Caco-2 (cell line): ENCODE measurements at regions not wholly inside any gene's neighbourhood (a gene's known extent, or its start where the extent isn't known, plus 50 kb on each side); places are given as distances from the start of the nearest gene placed in this dataset.

Experiments used
- BruUV-seq: library from RNA; stranded (reverse); fragments of 400-500 nt; replicated peaks from 2 replicates; lab custom pipeline; 2021; lab: Mats Ljungman, UMichigan
- CTCF ChIA-PET: fragments of 300-600 bp; sonication (Branson Sonifier 250); formaldehyde crosslinking; loops from one replicate; lab custom pipeline; 2022; ENCODE audit warnings: antibody characterized with exemption; lab: Charles Lee
- POLR2A ChIA-PET: fragments of 300-600 bp; sonication (Branson Sonifier 250); formaldehyde crosslinking; loops from one replicate; lab custom pipeline; 2022; ENCODE audit warnings: antibody characterized with exemption; lab: Charles Lee
- DNase-seq, 2 experiments: peaks; one replicate each; pipeline versions ENCODE4 v3.0.0 to v3.0.0-alpha.2; 2020 to 2022
- H3K27me3 ChIP-seq: replicated peaks from 2 replicates; pipeline ENCODE4 v1.6.0; 2011; ENCODE audit warnings: low read length; ENCODE audit not compliant: control insufficient read depth, insufficient read depth
- H3K36me3 ChIP-seq: 2 replicates; pipeline ENCODE4 v1.5.1; 2011; ENCODE audit warnings: low read length; ENCODE audit not compliant: control insufficient read depth, insufficient read depth
- H3K4me1 ChIP-seq: fragments of 250-450 bp; sonication (Bioruptor Pico); 2 replicates; pipeline ENCODE4 v1.5.1; 2020; ENCODE audit warnings: mild to moderate bottlenecking
- H3K4me3 ChIP-seq: 2 replicates; pipeline ENCODE4 v1.5.1; 2011; ENCODE audit warnings: low read depth, mild to moderate bottlenecking, control low read depth, low read length
- H3K9me3 ChIP-seq: fragments of 250-450 bp; sonication (Bioruptor Pico); 2 replicates; pipeline ENCODE4 v1.5.1; 2020; ENCODE audit warnings: mild to moderate bottlenecking, moderate library complexity
- H3K27ac Mint-ChIP-seq: one replicate; pipeline ENCODE4 v1.8.0; 2022; ENCODE audit warnings: mixed read lengths; ENCODE audit not compliant: unreplicated experiment
- H3K27me3 Mint-ChIP-seq: one replicate; pipeline ENCODE4 v1.8.0; 2022; ENCODE audit warnings: mixed read lengths; ENCODE audit not compliant: insufficient read depth, unreplicated experiment
- H3K36me3 Mint-ChIP-seq: one replicate; pipeline ENCODE4 v1.8.0; 2022; ENCODE audit warnings: mild to moderate bottlenecking, mixed read lengths; ENCODE audit not compliant: insufficient read depth, unreplicated experiment
- H3K4me1 Mint-ChIP-seq: one replicate; pipeline ENCODE4 v1.8.0; 2022; ENCODE audit warnings: low read depth, mixed read lengths; ENCODE audit not compliant: unreplicated experiment
- H3K4me3 Mint-ChIP-seq: one replicate; pipeline ENCODE4 v1.8.0; 2022; ENCODE audit warnings: mild to moderate bottlenecking, moderate library complexity, mixed read lengths; ENCODE audit not compliant: unreplicated experiment
- H3K9me3 Mint-ChIP-seq: one replicate; pipeline ENCODE4 v1.8.0; 2022; ENCODE audit warnings: mixed read lengths; ENCODE audit not compliant: unreplicated experiment
- CTCF ChIP-seq, 2 experiments: fragments of 200-600 bp in 1 of 2; IDR thresholded peaks; 1 replicate in 1 of 2; 2 replicates in 1 of 2; pipeline versions ENCODE4 v1.5.1 to v1.8.0; 2011 to 2022; ENCODE audit warnings: antibody characterized with exemption in 1 of 2, control low read depth in 1 of 2, inconsistent platforms in 1 of 2, low read depth in 1 of 2, low read length in 1 of 2, mild to moderate bottlenecking in 1 of 2, moderate library complexity in 1 of 2; ENCODE audit not compliant: insufficient read depth in 1 of 2, severe bottlenecking in 1 of 2, unreplicated experiment in 1 of 2
- intact Hi-C: fragments of 100-400 bp; cut with micrococcal nuclease; formaldehyde crosslinking; loops from one replicate; pipeline ENCODE4 v1.10.0; 2022; ENCODE audit not compliant: unreplicated experiment

- H3K27ac Mint-ChIP-seq = no peak overlapping the region
- no TSS peak for BruUV-seq
- intact Hi-C loops = no loop called here
- H3K4me3 ChIP-seq = no peak overlapping the region
- H3K4me1 Mint-ChIP-seq = no peaks in the 10 kb centered on the region
- H3K4me3 Mint-ChIP-seq = no peak overlapping the region
- H3K36me3 Mint-ChIP-seq = no peaks in the 10 kb centered on the region
- no peaks in the 10 kb centered on the region for H3K36me3 ChIP-seq
- TF ChIP-seq CTCF (IDR thresholded peaks at IDR 0.05; ENCODE audit: insufficient read depth in 1 of 2, low read depth in 1 of 2, low read length in 1 of 2, severe bottlenecking in 1 of 2, unreplicated experiment in 1 of 2) = no peak
- peaks cover 16% of the 10 kb centered on the region for H3K27me3 Mint-ChIP-seq
- H3K9me3 Mint-ChIP-seq = peaks cover 3% of the 10 kb centered on the region
- no peaks in the 10 kb centered on the region for H3K4me1 ChIP-seq
- DNase-seq = no peak
- no peaks in the 10 kb centered on the region; the same call in 1 of the 2 replicates for H3K27me3 ChIP-seq
- H3K9me3 ChIP-seq = 0 out of 2 replicates have a peak, but pooled peaks cover 4% of the 10 kb centered on the region
- CTCF ChIA-PET = no interaction called here
- POLR2A ChIA-PET = no interaction called here
Measured at GRCh38 chr16:65413861-65414260, 292.0 kb upstream of the CDH11 start.

GRCh38 chr16:65410801-65411200 lies 288.9 kb upstream of the CDH11 start:
- no peak for DNase-seq
- H3K9me3 ChIP-seq = no peaks in the 10 kb centered on the region
- Mint-ChIP-seq H3K4me1 (no peaks in the 10 kb centered on the region), H3K36me3 (no peaks in the 10 kb centered on the region), H3K4me3 (no peak overlapping the region), H3K9me3 (no peaks in the 10 kb centered on the region), H3K27ac (no peak overlapping the region), H3K27me3 (peaks cover 21% of the 10 kb centered on the region)
- H3K4me3 ChIP-seq = no peak overlapping the region
- no peaks in the 10 kb centered on the region for H3K27me3 ChIP-seq
- no peak for TF ChIP-seq CTCF (IDR thresholded peaks at IDR 0.05; ENCODE audit: insufficient read depth in 1 of 2, low read depth in 1 of 2, low read length in 1 of 2, severe bottlenecking in 1 of 2, unreplicated experiment in 1 of 2)
- ChIA-PET CTCF (no interaction called here), POLR2A (no interaction called here)
- no peaks in the 10 kb centered on the region for H3K4me1 ChIP-seq
- intact Hi-C loops = no loop called here
- no TSS peak for BruUV-seq
- no peaks in the 10 kb centered on the region for H3K36me3 ChIP-seq

GRCh38 chr16:65409510-65409909 lies 287.6 kb upstream of the CDH11 start:
- Mint-ChIP-seq H3K9me3 (no peaks in the 10 kb centered on the region), H3K4me3 (no peak overlapping the region), H3K36me3 (no peaks in the 10 kb centered on the region), H3K4me1 (no peaks in the 10 kb centered on the region), H3K27me3 (peaks cover 21% of the 10 kb centered on the region), H3K27ac (no peak overlapping the region)
- no peak for DNase-seq
- ChIA-PET CTCF (no interaction called here), POLR2A (no interaction called here)
- Histone ChIP-seq H3K9me3 (no peaks in the 10 kb centered on the region), H3K27me3 (no peaks in the 10 kb centered on the region), H3K36me3 (no peaks in the 10 kb centered on the region), H3K4me3 (no peak overlapping the region), H3K4me1 (no peaks in the 10 kb centered on the region)
- no TSS peak for BruUV-seq
- intact Hi-C loops = no loop called here
- TF ChIP-seq CTCF (IDR thresholded peaks at IDR 0.05; ENCODE audit: insufficient read depth in 1 of 2, low read depth in 1 of 2, low read length in 1 of 2, severe bottlenecking in 1 of 2, unreplicated experiment in 1 of 2) = no peak
